Parathyroid adenoma (tissue), 2 donors: ENCODE measurements at regions not wholly inside any gene's neighbourhood (a gene's known extent, or its start where the extent isn't known, plus 50 kb on each side); places are given as distances from the start of the nearest gene placed in this dataset.
A peak's percentile ranks its signal among the peaks of the same experiment; 100 is the strongest.

ENCODE experiments used
- H2AFZ ChIP-seq: fragments of 300-600 bp; sonication (generic); one replicate; pipeline ENCODE4 v1.7.0; 2017; ENCODE audit warnings: antibody characterized with exemption, mild to moderate bottlenecking
- H3K27ac ChIP-seq: fragments of 300-600 bp; sonication (generic); one replicate; pipeline ENCODE4 v1.7.0; 2017
- H3K27me3 ChIP-seq: fragments of 300-600 bp; sonication (generic); one replicate; pipeline ENCODE4 v1.7.0; 2017; ENCODE audit warnings: low read length; ENCODE audit not compliant: control insufficient read depth, insufficient read depth
- H3K36me3 ChIP-seq: fragments of 300-600 bp; sonication (generic); one replicate; pipeline ENCODE4 v1.7.0; 2017; ENCODE audit warnings: low read length; ENCODE audit not compliant: control insufficient read depth, insufficient read depth
- H3K4me1 ChIP-seq: fragments of 300-600 bp; sonication (generic); one replicate; pipeline ENCODE4 v1.7.0; 2017; ENCODE audit warnings: control low read depth
- H3K4me2 ChIP-seq: fragments of 300-600 bp; sonication (generic); one replicate; pipeline ENCODE4 v1.7.0; 2017; ENCODE audit warnings: low read length
- H3K4me3 ChIP-seq: fragments of 300-600 bp; sonication (generic); one replicate; pipeline ENCODE4 v1.7.0; 2017; ENCODE audit warnings: low read depth, low read length
- H3K79me2 ChIP-seq: fragments of 300-600 bp; sonication (generic); one replicate; pipeline ENCODE4 v1.7.0; 2017; ENCODE audit warnings: control low read depth
- H3K9ac ChIP-seq: fragments of 300-600 bp; sonication (generic); one replicate; pipeline ENCODE4 v1.7.0; 2017; ENCODE audit warnings: mild to moderate bottlenecking
- H3K9me3 ChIP-seq: fragments of 300-600 bp; sonication (generic); one replicate; pipeline ENCODE4 v1.7.0; 2017; ENCODE audit warnings: low read length; ENCODE audit not compliant: control insufficient read depth
- CTCF ChIP-seq: fragments of 300-600 bp; sonication (generic); IDR thresholded peaks from one replicate; pipeline ENCODE4 v1.7.0; 2017; ENCODE audit warnings: antibody characterized with exemption, mild to moderate bottlenecking
- donor health status: primary hyperparathyroidism.

DNA sequence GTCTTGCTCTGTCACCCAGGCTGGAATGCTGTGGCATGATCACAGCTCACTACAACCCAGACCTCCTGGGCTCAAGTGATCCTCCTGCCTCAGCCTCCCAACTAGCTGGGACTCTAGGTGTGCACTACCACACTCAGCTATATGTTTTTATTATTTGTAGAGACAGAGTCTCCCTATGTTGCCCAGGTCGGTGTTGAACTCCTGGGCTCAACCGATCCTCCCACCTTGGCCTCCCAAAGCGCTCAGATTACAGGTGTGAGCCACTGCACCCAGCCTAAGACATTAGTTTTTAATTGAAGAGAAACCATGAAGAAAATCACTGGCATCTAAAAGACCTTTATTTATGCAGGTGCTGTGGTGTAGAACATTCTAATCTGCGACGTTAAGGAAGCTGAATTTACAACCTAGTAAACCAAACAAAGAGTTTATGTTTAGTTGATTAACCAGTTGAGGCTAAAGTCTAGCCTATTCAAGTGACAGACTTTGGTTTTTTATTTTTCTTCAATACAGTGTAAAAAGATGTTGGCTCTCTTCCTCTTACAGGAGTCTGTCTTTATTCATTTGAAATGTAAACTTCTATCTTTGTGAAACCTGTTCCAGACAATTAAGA, 52.5 kb upstream of the NBL1 start:
- no peak overlapping the region for H3K9ac ChIP-seq
- H3K79me2 ChIP-seq = no peaks in the 10 kb centered on the region
- no peak overlapping the region for H3K4me2 ChIP-seq
- no peak overlapping the region for H2AFZ ChIP-seq
- H3K27me3 ChIP-seq = no peaks in the 10 kb centered on the region
- H3K9me3 ChIP-seq = no peaks in the 10 kb centered on the region
- no peak for TF ChIP-seq CTCF
- peaks cover 2% of the 10 kb centered on the region for H3K4me1 ChIP-seq
- no peak overlapping the region for H3K27ac ChIP-seq
- no peaks in the 10 kb centered on the region for H3K36me3 ChIP-seq
- H3K4me3 ChIP-seq = no peak overlapping the region

GRCh38 chr1:19585507-19585906, 58.6 kb upstream of the NBL1 start:
- no peaks in the 10 kb centered on the region for H3K79me2 ChIP-seq
- no peak overlapping the region for H3K27ac ChIP-seq
- no peak overlapping the region for H2AFZ ChIP-seq
- H3K4me2 ChIP-seq = no peak overlapping the region
- no peak overlapping the region for H3K9ac ChIP-seq
- TF ChIP-seq CTCF = no peak
- H3K4me1 ChIP-seq = no peaks in the 10 kb centered on the region
- H3K27me3 ChIP-seq = no peaks in the 10 kb centered on the region
- no peaks in the 10 kb centered on the region for H3K9me3 ChIP-seq
- H3K36me3 ChIP-seq = no peaks in the 10 kb centered on the region
- H3K4me3 ChIP-seq = no peak overlapping the region

DNA sequence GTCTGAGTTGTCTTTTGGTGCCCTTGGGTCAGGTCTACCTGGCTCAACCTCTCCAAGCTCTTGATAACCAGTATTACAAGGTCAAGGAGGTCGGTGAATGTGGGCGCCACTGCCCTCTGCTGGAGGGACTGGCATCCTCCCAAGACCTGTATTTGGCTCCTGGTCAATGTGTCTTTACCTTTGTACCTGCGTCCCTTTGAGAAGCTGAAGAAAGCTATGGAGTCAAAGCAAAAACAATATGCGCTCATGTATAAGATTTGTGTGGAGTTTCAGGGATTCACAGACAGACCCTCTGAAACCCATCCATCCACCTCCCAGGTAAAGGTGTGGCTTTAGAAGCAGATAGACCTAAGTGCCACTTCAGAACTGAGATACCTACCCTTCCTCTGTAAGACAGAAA, 61.8 kb upstream of the NBL1 start:
- Histone ChIP-seq H3K79me2 (no peaks in the 10 kb centered on the region), H3K27ac (no peak overlapping the region), H3K36me3 (no peaks in the 10 kb centered on the region), H2AFZ (no peak overlapping the region), H3K4me2 (no peak overlapping the region), H3K9me3 (no peaks in the 10 kb centered on the region), H3K4me3 (no peak overlapping the region), H3K9ac (no peak overlapping the region), H3K4me1 (no peaks in the 10 kb centered on the region), H3K27me3 (no peaks in the 10 kb centered on the region)
- TF ChIP-seq CTCF = peak; percentile 41

GRCh38 chr1:19581381-19581780, 62.7 kb upstream of the NBL1 start:
- Histone ChIP-seq H3K4me3 (no peak overlapping the region), H3K36me3 (no peaks in the 10 kb centered on the region), H3K9me3 (no peaks in the 10 kb centered on the region), H3K4me1 (no peaks in the 10 kb centered on the region), H3K79me2 (no peaks in the 10 kb centered on the region), H2AFZ (no peak overlapping the region), H3K27ac (no peak overlapping the region), H3K9ac (no peak overlapping the region), H3K27me3 (no peaks in the 10 kb centered on the region), H3K4me2 (no peak overlapping the region)
- no peak for TF ChIP-seq CTCF

DNA sequence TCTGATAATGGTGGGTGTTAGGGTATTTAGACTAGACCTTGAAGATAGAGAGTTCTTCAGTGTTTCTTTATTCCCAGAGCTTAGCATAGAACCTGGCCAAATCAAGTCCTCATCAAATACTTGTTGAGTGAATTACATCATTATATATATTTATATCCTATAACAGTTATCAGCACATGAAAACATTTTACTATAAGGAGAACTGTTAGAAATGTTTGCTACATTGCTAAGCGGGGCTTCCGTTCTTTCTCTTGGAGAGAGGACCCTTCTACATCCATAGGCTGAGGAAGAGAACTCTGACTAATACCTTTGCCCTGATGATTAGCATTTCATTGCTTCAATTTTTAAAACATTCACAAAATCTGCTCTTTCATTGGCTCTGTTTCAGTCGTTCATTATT, 66.5 kb upstream of the NBL1 start:
- Histone ChIP-seq H3K27ac (no peak overlapping the region), H3K9ac (no peak overlapping the region), H3K36me3 (no peaks in the 10 kb centered on the region), H3K4me2 (no peak overlapping the region), H3K4me1 (no peaks in the 10 kb centered on the region), H3K9me3 (no peaks in the 10 kb centered on the region), H3K79me2 (no peaks in the 10 kb centered on the region), H2AFZ (no peak overlapping the region), H3K27me3 (no peaks in the 10 kb centered on the region), H3K4me3 (no peak overlapping the region)
- TF ChIP-seq CTCF = no peak
